Neural cell (in vitro differentiated cells): ENCODE measurements at regions not wholly inside any gene's neighbourhood (a gene's known extent, or its start where the extent isn't known, plus 50 kb on each side); places are given as distances from the start of the nearest gene placed in this dataset.

Experiments
- H2AFZ ChIP-seq: fragments of 200-600, 300-800 bp; sonication (generic), shearing (Covaris generic); 2 replicates; pipeline ENCODE4 v1.6.0; 2014; ENCODE audit warnings: low read depth, mild to moderate bottlenecking, antibody characterized with exemption, low read length, moderate library complexity
- H3F3A ChIP-seq: fragments of 200-600 bp; shearing (Covaris generic); 2 replicates; pipeline ENCODE4 v1.6.1; 2016; ENCODE audit warnings: mild to moderate bottlenecking, moderate library complexity, mixed read lengths, antibody characterized with exemption, low read length; ENCODE audit not compliant: insufficient read depth, poor library complexity, severe bottlenecking
- H3K27ac ChIP-seq: fragments of 200-600, 300-800 bp; sonication (generic), shearing (Covaris generic); 2 replicates; pipeline ENCODE4 v1.5.1; 2014; ENCODE audit warnings: mild to moderate bottlenecking, low read length, moderate library complexity
- H3K27me3 ChIP-seq: fragments of 300-800, 200-600 bp; sonication (generic), shearing (Covaris generic); 2 replicates; pipeline ENCODE4 v1.6.0; 2014; ENCODE audit warnings: mild to moderate bottlenecking, low read depth, low read length, moderate library complexity; ENCODE audit not compliant: insufficient read depth
- H3K36me3 ChIP-seq: fragments of 300-800, 200-600 bp; sonication (generic), shearing (Covaris generic); 2 replicates; pipeline ENCODE4 v1.5.1; 2014; ENCODE audit warnings: mild to moderate bottlenecking, antibody characterized with exemption, low read length, moderate library complexity; ENCODE audit not compliant: insufficient read depth
- H3K4me2 ChIP-seq: fragments of 300-800, 200-600 bp; sonication (generic), shearing (Covaris generic); 2 replicates; pipeline ENCODE4 v1.6.0; 2014; ENCODE audit warnings: mild to moderate bottlenecking, low read length
- H3K4me3 ChIP-seq: fragments of 300-800, 200-600 bp; sonication (generic), shearing (Covaris generic); 2 replicates; pipeline ENCODE4 v1.5.1; 2014; ENCODE audit warnings: mild to moderate bottlenecking, low read length, moderate library complexity
- H3K79me2 ChIP-seq: fragments of 200-600 bp; shearing (Covaris generic); replicated peaks from 2 replicates; pipeline ENCODE4 v1.6.0; 2014; ENCODE audit warnings: mild to moderate bottlenecking, low read length, moderate library complexity; ENCODE audit not compliant: insufficient read depth
- H3K9ac ChIP-seq: fragments of 300-800, 200-600 bp; sonication (generic), shearing (Covaris generic); 2 replicates; pipeline ENCODE4 v1.6.1; 2016; ENCODE audit warnings: mild to moderate bottlenecking, low read length, mixed read lengths
- H3K9me2 ChIP-seq: fragments of 200-600 bp; shearing (Covaris generic); 2 replicates; pipeline ENCODE4 v1.6.1; 2016; ENCODE audit warnings: mild to moderate bottlenecking, low read length, mixed read lengths; ENCODE audit not compliant: insufficient read depth
- H3K9me3 ChIP-seq: fragments of 200-600, 300-800 bp; sonication (generic), shearing (Covaris generic); 2 replicates; pipeline ENCODE4 v1.6.1; 2016; ENCODE audit warnings: mild to moderate bottlenecking, mixed run types, low read length, moderate library complexity, mixed read lengths
- H4K20me1 ChIP-seq: fragments of 200-600 bp; shearing (Covaris generic); 2 replicates; pipeline ENCODE4 v1.6.1; 2016; ENCODE audit warnings: mild to moderate bottlenecking, mixed run types; ENCODE audit not compliant: insufficient read depth
- EP300 ChIP-seq: fragments of 450-650 bp; conservative IDR thresholded peaks from 2 replicates; pipeline ENCODE4 v1.6.1; 2014; ENCODE audit warnings: antibody characterized with exemption, mild to moderate bottlenecking, moderate library complexity; ENCODE audit not compliant: poor library complexity, severe bottlenecking
- EZH2 ChIP-seq: fragments of 200-600, 300-800 bp; shearing (Covaris generic), sonication (generic); IDR thresholded peaks from 2 replicates; pipeline ENCODE4 v1.6.1; 2014; ENCODE audit warnings: antibody characterized with exemption, low read length, borderline replicate concordance, mild to moderate bottlenecking; ENCODE audit not compliant: insufficient read depth, poor library complexity, severe bottlenecking
- MXI1 ChIP-seq: fragments of 450-650 bp; conservative IDR thresholded peaks from 2 replicates; pipeline ENCODE4 v1.6.1; 2014; ENCODE audit warnings: antibody characterized with exemption, mild to moderate bottlenecking; ENCODE audit not compliant: poor library complexity, severe bottlenecking
- POLR2AphosphoS5 ChIP-seq: IDR thresholded peaks from 2 replicates; pipeline ENCODE4 v1.6.1; 2012
- RAD21 ChIP-seq: fragments of 450-650 bp; conservative IDR thresholded peaks from 2 replicates; pipeline ENCODE4 v1.6.1; 2014; ENCODE audit warnings: antibody characterized with exemption, mild to moderate bottlenecking, moderate library complexity
- SMC3 ChIP-seq: fragments of 450-650 bp; conservative IDR thresholded peaks from 2 replicates; pipeline ENCODE4 v1.6.1; 2014; ENCODE audit warnings: antibody characterized with exemption, mild to moderate bottlenecking, moderate library complexity; ENCODE audit not compliant: poor library complexity
- TAF1 ChIP-seq: IDR thresholded peaks from 2 replicates; pipeline ENCODE4 v1.6.1; 2012; ENCODE audit warnings: low read depth
- TF ChIP-seq, protein P1 (sequence below): fragments of 450-650 bp; IDR thresholded peaks from 2 replicates; pipeline ENCODE4 v1.5.1; 2014; ENCODE audit warnings: antibody characterized with exemption, mild to moderate bottlenecking, moderate library complexity; ENCODE audit not compliant: poor library complexity, severe bottlenecking
- TF ChIP-seq, protein P2 (sequence below): IDR thresholded peaks from 2 replicates; pipeline ENCODE4 v1.6.1; 2012; ENCODE audit warnings: borderline replicate concordance

DNA sequence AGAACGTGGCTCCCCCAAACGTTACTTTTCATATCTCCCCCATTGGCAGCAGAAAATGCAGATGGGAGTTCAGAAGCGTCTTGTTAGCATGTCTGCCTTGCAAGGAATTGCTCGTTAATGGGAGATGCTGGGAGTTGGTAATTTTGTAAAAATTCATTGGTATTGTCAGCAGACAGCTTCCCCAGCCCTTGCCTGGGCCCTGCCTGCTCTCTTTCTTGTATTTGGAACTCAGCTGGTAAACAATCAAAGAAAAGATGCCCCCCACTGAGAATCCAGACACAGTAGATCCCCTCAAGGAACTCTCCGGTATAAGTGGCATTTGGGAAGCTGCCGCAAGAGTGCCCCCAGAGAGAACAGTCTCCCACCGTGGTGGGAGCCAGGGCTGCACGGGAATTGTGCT is 94.4 kb upstream of the IGSF21 start:
- no peak overlapping the region for H3K9ac ChIP-seq
- no peaks in the 10 kb centered on the region for H3K79me2 ChIP-seq
- H3K4me2 ChIP-seq: no peak overlapping the region
- no peaks in the 10 kb centered on the region for H3K36me3 ChIP-seq
- H2AFZ ChIP-seq: no peak overlapping the region
- H3K9me2 ChIP-seq: no peaks in the 10 kb centered on the region
- no peak overlapping the region for H3K27ac ChIP-seq
- H3K4me3 ChIP-seq: no peak overlapping the region
- no peaks in the 10 kb centered on the region for H3K9me3 ChIP-seq
- no peak for TF ChIP-seq SMC3
- TF ChIP-seq, protein P1, sequence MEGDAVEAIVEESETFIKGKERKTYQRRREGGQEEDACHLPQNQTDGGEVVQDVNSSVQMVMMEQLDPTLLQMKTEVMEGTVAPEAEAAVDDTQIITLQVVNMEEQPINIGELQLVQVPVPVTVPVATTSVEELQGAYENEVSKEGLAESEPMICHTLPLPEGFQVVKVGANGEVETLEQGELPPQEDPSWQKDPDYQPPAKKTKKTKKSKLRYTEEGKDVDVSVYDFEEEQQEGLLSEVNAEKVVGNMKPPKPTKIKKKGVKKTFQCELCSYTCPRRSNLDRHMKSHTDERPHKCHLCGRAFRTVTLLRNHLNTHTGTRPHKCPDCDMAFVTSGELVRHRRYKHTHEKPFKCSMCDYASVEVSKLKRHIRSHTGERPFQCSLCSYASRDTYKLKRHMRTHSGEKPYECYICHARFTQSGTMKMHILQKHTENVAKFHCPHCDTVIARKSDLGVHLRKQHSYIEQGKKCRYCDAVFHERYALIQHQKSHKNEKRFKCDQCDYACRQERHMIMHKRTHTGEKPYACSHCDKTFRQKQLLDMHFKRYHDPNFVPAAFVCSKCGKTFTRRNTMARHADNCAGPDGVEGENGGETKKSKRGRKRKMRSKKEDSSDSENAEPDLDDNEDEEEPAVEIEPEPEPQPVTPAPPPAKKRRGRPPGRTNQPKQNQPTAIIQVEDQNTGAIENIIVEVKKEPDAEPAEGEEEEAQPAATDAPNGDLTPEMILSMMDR: no peak
- TF ChIP-seq, protein P2, sequence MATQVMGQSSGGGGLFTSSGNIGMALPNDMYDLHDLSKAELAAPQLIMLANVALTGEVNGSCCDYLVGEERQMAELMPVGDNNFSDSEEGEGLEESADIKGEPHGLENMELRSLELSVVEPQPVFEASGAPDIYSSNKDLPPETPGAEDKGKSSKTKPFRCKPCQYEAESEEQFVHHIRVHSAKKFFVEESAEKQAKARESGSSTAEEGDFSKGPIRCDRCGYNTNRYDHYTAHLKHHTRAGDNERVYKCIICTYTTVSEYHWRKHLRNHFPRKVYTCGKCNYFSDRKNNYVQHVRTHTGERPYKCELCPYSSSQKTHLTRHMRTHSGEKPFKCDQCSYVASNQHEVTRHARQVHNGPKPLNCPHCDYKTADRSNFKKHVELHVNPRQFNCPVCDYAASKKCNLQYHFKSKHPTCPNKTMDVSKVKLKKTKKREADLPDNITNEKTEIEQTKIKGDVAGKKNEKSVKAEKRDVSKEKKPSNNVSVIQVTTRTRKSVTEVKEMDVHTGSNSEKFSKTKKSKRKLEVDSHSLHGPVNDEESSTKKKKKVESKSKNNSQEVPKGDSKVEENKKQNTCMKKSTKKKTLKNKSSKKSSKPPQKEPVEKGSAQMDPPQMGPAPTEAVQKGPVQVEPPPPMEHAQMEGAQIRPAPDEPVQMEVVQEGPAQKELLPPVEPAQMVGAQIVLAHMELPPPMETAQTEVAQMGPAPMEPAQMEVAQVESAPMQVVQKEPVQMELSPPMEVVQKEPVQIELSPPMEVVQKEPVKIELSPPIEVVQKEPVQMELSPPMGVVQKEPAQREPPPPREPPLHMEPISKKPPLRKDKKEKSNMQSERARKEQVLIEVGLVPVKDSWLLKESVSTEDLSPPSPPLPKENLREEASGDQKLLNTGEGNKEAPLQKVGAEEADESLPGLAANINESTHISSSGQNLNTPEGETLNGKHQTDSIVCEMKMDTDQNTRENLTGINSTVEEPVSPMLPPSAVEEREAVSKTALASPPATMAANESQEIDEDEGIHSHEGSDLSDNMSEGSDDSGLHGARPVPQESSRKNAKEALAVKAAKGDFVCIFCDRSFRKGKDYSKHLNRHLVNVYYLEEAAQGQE: no peak
- no peak for TF ChIP-seq POLR2AphosphoS5
- TF ChIP-seq MXI1: no peak
- no peak for TF ChIP-seq RAD21
- H3F3A ChIP-seq: no peaks in the 10 kb centered on the region
- H3K27me3 ChIP-seq: no peaks in the 10 kb centered on the region
- no peaks in the 10 kb centered on the region for H4K20me1 ChIP-seq

DNA sequence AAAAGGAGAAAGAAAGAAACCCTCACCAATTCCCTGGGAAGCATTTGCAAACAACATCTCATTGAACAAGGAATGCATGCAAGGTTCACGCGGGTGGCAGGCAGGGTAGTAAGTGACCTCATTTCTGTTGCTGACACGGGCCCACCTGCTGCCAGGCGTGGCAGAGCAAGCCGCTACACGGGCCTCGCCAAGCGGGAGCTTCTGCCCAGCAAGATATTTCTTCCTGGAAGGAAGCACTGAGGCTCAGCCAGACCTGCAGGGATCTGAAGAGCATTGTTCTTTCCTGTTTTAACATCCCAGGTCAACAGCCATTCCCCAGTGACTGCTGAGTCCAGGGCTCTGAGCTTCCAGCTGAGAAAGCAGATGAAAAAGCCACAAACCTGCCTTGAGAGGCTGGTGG is 91.9 kb upstream of the IGSF21 start:
- Histone ChIP-seq H3K27me3 (no peaks in the 10 kb centered on the region), H2AFZ (no peak overlapping the region), H3K4me3 (no peak overlapping the region), H3K9me2 (no peaks in the 10 kb centered on the region), H3F3A (no peaks in the 10 kb centered on the region), H3K79me2 (no peaks in the 10 kb centered on the region), H4K20me1 (no peaks in the 10 kb centered on the region), H3K27ac (no peak overlapping the region), H3K36me3 (no peaks in the 10 kb centered on the region), H3K4me2 (no peak overlapping the region), H3K9ac (no peak overlapping the region), H3K9me3 (no peaks in the 10 kb centered on the region)
- TF ChIP-seq EZH2 (no peak), RAD21 (no peak), MXI1 (no peak), SMC3 (no peak), POLR2AphosphoS5 (no peak), TAF1 (no peak), EP300 (no peak)
- TF ChIP-seq, protein P1: no peak
- TF ChIP-seq, protein P2: no peak
